ENCODE measurements at regions not wholly inside any gene's neighbourhood (a gene's known extent, or its start where the extent isn't known, plus 50 kb on each side); places are given as distances from the start of the nearest gene placed in this dataset.

DNA sequence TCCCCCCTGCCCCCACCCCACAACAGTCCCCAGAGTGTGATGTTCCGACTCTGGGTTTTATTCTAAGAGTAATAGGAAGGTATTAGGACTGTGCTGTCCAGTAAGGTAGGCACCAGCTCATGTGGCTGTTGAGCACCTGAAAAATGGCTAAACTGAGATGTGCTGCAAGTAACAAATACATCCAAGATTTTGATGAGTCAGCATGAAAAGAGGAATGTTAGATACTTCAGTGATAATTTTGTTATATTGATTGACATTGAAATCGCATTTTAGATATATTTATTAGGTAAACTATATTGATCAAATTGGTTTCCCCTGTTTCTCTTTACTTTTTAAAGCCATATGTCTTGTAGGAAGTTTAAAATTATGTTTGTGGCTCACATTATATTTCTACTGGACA is 147.8 kb downstream of the FTCDNL1 start:
- Histone ChIP-seq H3K36me3 (ENCODE audit: control insufficient read depth in 4 of 4, insufficient read depth in 4 of 4, low read length in 4 of 4) (no peaks in the 10 kb centered on the region), H3K27ac (ENCODE audit: low read depth in 1 of 2, low read length in 1 of 2) (no peak overlapping the region), H3K9ac (ENCODE audit: insufficient read depth in 1 of 2, low read length in 2 of 2) (no peak overlapping the region), H3K27me3 (ENCODE audit: control insufficient read depth in 3 of 3, insufficient read depth in 3 of 3, low read length in 2 of 3) (peaks cover 0 to 2% (median 0%) of the 10 kb centered on the region in 3 donors), H3K9me3 (ENCODE audit: control insufficient read depth in 4 of 4, insufficient read depth in 3 of 4, low read length in 3 of 4) (peaks cover 0 to 2% (median under 1%) of the 10 kb centered on the region in 4 donors), H3K4me1 (ENCODE audit: control insufficient read depth in 5 of 5, insufficient read depth in 5 of 5, low read length in 5 of 5) (no peaks in the 10 kb centered on the region), H3K4me3 (no peak overlapping the region)
- DNase-seq (no peak), ATAC-seq (ENCODE audit: insufficient read depth, low FRiP score) (no peak)
- TF ChIP-seq, protein P1, sequence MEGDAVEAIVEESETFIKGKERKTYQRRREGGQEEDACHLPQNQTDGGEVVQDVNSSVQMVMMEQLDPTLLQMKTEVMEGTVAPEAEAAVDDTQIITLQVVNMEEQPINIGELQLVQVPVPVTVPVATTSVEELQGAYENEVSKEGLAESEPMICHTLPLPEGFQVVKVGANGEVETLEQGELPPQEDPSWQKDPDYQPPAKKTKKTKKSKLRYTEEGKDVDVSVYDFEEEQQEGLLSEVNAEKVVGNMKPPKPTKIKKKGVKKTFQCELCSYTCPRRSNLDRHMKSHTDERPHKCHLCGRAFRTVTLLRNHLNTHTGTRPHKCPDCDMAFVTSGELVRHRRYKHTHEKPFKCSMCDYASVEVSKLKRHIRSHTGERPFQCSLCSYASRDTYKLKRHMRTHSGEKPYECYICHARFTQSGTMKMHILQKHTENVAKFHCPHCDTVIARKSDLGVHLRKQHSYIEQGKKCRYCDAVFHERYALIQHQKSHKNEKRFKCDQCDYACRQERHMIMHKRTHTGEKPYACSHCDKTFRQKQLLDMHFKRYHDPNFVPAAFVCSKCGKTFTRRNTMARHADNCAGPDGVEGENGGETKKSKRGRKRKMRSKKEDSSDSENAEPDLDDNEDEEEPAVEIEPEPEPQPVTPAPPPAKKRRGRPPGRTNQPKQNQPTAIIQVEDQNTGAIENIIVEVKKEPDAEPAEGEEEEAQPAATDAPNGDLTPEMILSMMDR (IDR thresholded peaks at IDR 0.05; ENCODE audit: control extremely low read depth, extremely low read depth): no peak
- 71 to 80% methylated on average over 2 of the region's 2 CpGs for WGBS, 2 donors

DNA sequence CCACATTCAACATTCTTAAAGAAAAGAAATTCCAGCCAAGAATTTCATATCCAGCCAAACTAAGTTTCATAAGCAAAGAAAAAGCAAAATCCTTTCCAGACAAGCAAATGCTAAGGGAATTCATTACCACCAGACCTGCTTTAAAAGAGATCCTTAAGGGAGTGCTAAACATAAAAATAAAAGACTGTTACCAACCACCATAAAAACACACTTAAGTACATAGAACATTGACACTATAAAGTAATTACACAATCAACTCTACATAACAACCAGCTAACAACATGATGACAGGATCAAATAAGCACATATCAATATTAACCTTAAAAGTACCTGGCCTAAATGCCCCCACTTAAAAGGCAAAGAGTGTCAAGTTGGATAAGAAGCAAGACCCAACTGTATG is 153.5 kb downstream of the FTCDNL1 start:
- Histone ChIP-seq H3K9me3 (ENCODE audit: control insufficient read depth in 4 of 4, insufficient read depth in 3 of 4, low read length in 3 of 4) (peaks cover 0 to 4% (median 0%) of the 10 kb centered on the region in 4 donors), H3K9ac (ENCODE audit: insufficient read depth in 1 of 2, low read length in 2 of 2) (no peak overlapping the region), H3K4me1 (ENCODE audit: control insufficient read depth in 5 of 5, insufficient read depth in 5 of 5, low read length in 5 of 5) (no peaks in the 10 kb centered on the region), H3K36me3 (ENCODE audit: control insufficient read depth in 4 of 4, insufficient read depth in 4 of 4, low read length in 4 of 4) (no peaks in the 10 kb centered on the region), H3K4me3 (no peak overlapping the region), H3K27ac (ENCODE audit: low read depth in 1 of 2, low read length in 1 of 2) (no peak overlapping the region), H3K27me3 (ENCODE audit: control insufficient read depth in 3 of 3, insufficient read depth in 3 of 3, low read length in 2 of 3) (peaks cover 0 to 2% (median 0%) of the 10 kb centered on the region in 3 donors)
- ATAC-seq (ENCODE audit: insufficient read depth, low FRiP score) (no peak), DNase-seq (no peak)
- TF ChIP-seq, protein P1 (IDR thresholded peaks at IDR 0.05; ENCODE audit: control extremely low read depth, extremely low read depth): no peak

DNA sequence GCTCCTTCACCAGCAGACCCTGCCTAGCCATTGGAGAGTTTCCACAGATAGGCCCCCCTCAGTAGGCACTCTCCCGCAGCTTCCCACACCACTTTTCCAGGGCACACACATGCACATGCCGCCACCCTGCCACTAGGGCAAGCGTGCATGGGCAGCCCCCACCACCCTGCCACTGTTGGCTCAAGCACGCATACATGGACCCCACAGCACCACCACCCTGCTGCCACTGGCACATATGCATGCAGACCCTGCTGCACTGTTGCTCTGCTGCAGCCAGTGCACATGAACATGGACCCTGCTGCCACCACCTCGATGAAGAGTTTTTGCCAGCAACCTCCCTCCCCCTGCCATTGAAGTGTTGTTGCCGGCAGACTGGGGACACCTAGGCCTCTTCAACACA is 154.9 kb downstream of the FTCDNL1 start:
- peaks cover 0 to 4% (median 0%) of the 10 kb centered on the region in 4 donors for H3K9me3 ChIP-seq (ENCODE audit: control insufficient read depth in 4 of 4, insufficient read depth in 3 of 4, low read length in 3 of 4)
- no peak for ATAC-seq (ENCODE audit: insufficient read depth, low FRiP score)
- H3K27ac ChIP-seq (ENCODE audit: low read depth in 1 of 2, low read length in 1 of 2): no peak overlapping the region
- no peak for DNase-seq
- H3K4me1 ChIP-seq (ENCODE audit: control insufficient read depth in 5 of 5, insufficient read depth in 5 of 5, low read length in 5 of 5): no peaks in the 10 kb centered on the region
- WGBS, 2 donors: 95 to 100% methylated on average over 6 of the region's 6 CpGs
- H3K36me3 ChIP-seq (ENCODE audit: control insufficient read depth in 4 of 4, insufficient read depth in 4 of 4, low read length in 4 of 4): no peaks in the 10 kb centered on the region
- H3K27me3 ChIP-seq (ENCODE audit: control insufficient read depth in 3 of 3, insufficient read depth in 3 of 3, low read length in 2 of 3): peaks cover 0 to 2% (median 0%) of the 10 kb centered on the region in 3 donors
- no peak overlapping the region for H3K4me3 ChIP-seq
- TF ChIP-seq, protein P1 (IDR thresholded peaks at IDR 0.05; ENCODE audit: control extremely low read depth, extremely low read depth): no peak
- no peak overlapping the region for H3K9ac ChIP-seq (ENCODE audit: insufficient read depth in 1 of 2, low read length in 2 of 2)

DNA sequence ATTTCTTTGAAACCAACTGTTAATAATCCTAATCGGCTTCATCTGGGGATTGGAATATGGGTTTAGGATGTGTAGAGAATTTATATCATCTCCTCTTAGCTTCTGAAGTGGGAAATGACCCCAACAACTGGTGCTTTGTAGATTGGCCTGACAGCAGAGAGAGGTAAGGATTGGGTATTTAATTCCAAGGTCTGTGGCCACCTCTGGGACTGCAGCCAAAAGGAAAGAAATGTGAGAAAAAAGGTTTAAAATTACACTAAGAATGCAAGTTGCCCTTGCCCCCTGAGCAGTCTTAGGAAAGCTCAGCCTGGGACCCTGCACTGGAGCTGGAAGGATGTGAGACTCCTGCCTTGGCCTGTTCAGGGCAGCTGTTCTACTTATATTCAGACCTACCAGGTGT is 157.1 kb downstream of the FTCDNL1 start:
- no peak overlapping the region for H3K4me3 ChIP-seq
- peaks cover 0 to 4% (median 0%) of the 10 kb centered on the region in 4 donors for H3K9me3 ChIP-seq (ENCODE audit: control insufficient read depth in 4 of 4, insufficient read depth in 3 of 4, low read length in 3 of 4)
- no peak overlapping the region for H3K9ac ChIP-seq (ENCODE audit: insufficient read depth in 1 of 2, low read length in 2 of 2)
- DNase-seq: no peak
- no peaks in the 10 kb centered on the region for H3K4me1 ChIP-seq (ENCODE audit: control insufficient read depth in 5 of 5, insufficient read depth in 5 of 5, low read length in 5 of 5)
- H3K36me3 ChIP-seq (ENCODE audit: control insufficient read depth in 4 of 4, insufficient read depth in 4 of 4, low read length in 4 of 4): no peaks in the 10 kb centered on the region
- no peaks in the 10 kb centered on the region for H3K27me3 ChIP-seq (ENCODE audit: control insufficient read depth in 3 of 3, insufficient read depth in 3 of 3, low read length in 2 of 3)
- WGBS, 2 donors: 93 to 94% methylated on average over 1 of the region's 1 CpG
- TF ChIP-seq, protein P1 (IDR thresholded peaks at IDR 0.05; ENCODE audit: control extremely low read depth, extremely low read depth): no peak
- H3K27ac ChIP-seq (ENCODE audit: low read depth in 1 of 2, low read length in 1 of 2): no peak overlapping the region
- no peak for ATAC-seq (ENCODE audit: insufficient read depth, low FRiP score)
